SK-N-SH treated with all-trans-retinoic acid at 6 μM for 48 hours (cell line): ENCODE measurements at regions not wholly inside any gene's neighbourhood (a gene's known extent, or its start where the extent isn't known, plus 50 kb on each side); places are given as distances from the start of the nearest gene placed in this dataset.

Experiments used
- ARNTL ChIP-seq: fragments of 450-650 bp; formaldehyde crosslinking; IDR thresholded peaks from 2 replicates; pipeline ENCODE4 v1.5.0; 2020; ENCODE audit warnings: low read depth, mild to moderate bottlenecking, moderate library complexity, borderline replicate concordance
- CSDC2 ChIP-seq: fragments of 250-450 bp; sonication (Bioruptor Pico); IDR thresholded peaks from 2 replicates; pipeline ENCODE4 v1.5.0; 2020; ENCODE audit warnings: mild to moderate bottlenecking, moderate library complexity
- ISL1 ChIP-seq: fragments of 250-450 bp; sonication (Bioruptor Pico); IDR thresholded peaks from 2 replicates; pipeline ENCODE4 v2.1.2; 2022; ENCODE audit warnings: mild to moderate bottlenecking, moderate library complexity
- PATZ1 ChIP-seq: fragments of 250-450 bp; sonication (Bioruptor Pico); IDR thresholded peaks from 2 replicates; pipeline ENCODE4 v1.8.0; 2020; ENCODE audit warnings: mild to moderate bottlenecking, moderate library complexity, borderline replicate concordance
- RARB ChIP-seq: fragments of 250-450 bp; sonication (Bioruptor Pico); IDR thresholded peaks from 2 replicates; pipeline ENCODE4 v1.8.0; 2021; ENCODE audit warnings: mild to moderate bottlenecking, moderate library complexity
- SNAI2 ChIP-seq: fragments of 250-450 bp; sonication (Bioruptor Pico); IDR thresholded peaks from 2 replicates; pipeline ENCODE4 v1.5.0; 2020; ENCODE audit warnings: mild to moderate bottlenecking, moderate library complexity
- TCF4 ChIP-seq: fragments of 250-450 bp; sonication (Bioruptor Pico); IDR thresholded peaks from 2 replicates; pipeline ENCODE4 v1.8.0; 2021; ENCODE audit warnings: mild to moderate bottlenecking, moderate library complexity, borderline replicate concordance
- TOX ChIP-seq: fragments of 250-450 bp; sonication (Bioruptor Pico); IDR thresholded peaks from 2 replicates; pipeline ENCODE4 v1.8.0; 2021; ENCODE audit warnings: mild to moderate bottlenecking, moderate library complexity, borderline replicate concordance
- ZFP3 ChIP-seq: fragments of 250-450 bp; sonication (Bioruptor Pico); IDR thresholded peaks from 2 replicates; pipeline ENCODE4 v1.5.0; 2020; ENCODE audit warnings: mild to moderate bottlenecking, moderate library complexity
- ZFP30 ChIP-seq: fragments of 450-650 bp; formaldehyde crosslinking; IDR thresholded peaks from 2 replicates; pipeline ENCODE4 v1.5.0; 2022; ENCODE audit warnings: mild to moderate bottlenecking, moderate library complexity
- ZNF565 ChIP-seq: fragments of 450-650 bp; formaldehyde crosslinking; conservative IDR thresholded peaks from 2 replicates; pipeline ENCODE4 v1.5.0; 2020; ENCODE audit warnings: low read depth, mild to moderate bottlenecking, moderate library complexity
- ZNF8 ChIP-seq: fragments of 450-650 bp; formaldehyde crosslinking; IDR thresholded peaks from 2 replicates; pipeline ENCODE4 v1.5.0; 2020; ENCODE audit warnings: mild to moderate bottlenecking, moderate library complexity
- TF ChIP-seq, protein P1 (sequence below): fragments of 250-450 bp; sonication (Bioruptor Pico); IDR thresholded peaks from 2 replicates; pipeline ENCODE4 v1.5.1; 2021; ENCODE audit warnings: mild to moderate bottlenecking, moderate library complexity

DNA sequence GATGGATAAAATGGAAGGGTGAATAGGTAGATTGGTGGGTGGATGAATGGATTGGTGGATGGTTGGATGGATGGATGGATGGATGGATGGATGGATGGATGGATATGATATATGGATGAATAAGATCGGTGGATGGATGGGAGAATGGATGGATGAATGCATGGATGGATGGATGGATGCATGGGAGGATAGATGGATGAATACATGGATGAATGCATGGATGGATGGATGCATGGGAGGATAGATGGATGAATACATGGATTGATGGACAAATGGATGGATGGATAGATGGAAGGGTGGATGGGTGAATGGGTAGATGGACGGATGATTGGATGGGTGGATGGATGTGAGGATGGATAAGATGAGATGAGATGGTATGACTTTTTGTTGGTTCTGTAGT is 95.7 kb upstream of the DUSP22 start:
- TF ChIP-seq ZNF565 (CRISPR knock-in tag) (no peak), ISL1 (CRISPR knock-in tag) (no peak), PATZ1 (CRISPR knock-in tag) (no peak), TCF4 (CRISPR knock-in tag) (no peak), ZFP3 (CRISPR knock-in tag) (no peak), ZNF8 (CRISPR knock-in tag) (no peak), SNAI2 (CRISPR knock-in tag) (no peak), ARNTL (CRISPR knock-in tag) (no peak), TOX (CRISPR knock-in tag) (no peak), RARB (CRISPR knock-in tag) (no peak), ZFP30 (CRISPR knock-in tag) (no peak), CSDC2 (CRISPR knock-in tag) (no peak)
- TF ChIP-seq, protein P1, sequence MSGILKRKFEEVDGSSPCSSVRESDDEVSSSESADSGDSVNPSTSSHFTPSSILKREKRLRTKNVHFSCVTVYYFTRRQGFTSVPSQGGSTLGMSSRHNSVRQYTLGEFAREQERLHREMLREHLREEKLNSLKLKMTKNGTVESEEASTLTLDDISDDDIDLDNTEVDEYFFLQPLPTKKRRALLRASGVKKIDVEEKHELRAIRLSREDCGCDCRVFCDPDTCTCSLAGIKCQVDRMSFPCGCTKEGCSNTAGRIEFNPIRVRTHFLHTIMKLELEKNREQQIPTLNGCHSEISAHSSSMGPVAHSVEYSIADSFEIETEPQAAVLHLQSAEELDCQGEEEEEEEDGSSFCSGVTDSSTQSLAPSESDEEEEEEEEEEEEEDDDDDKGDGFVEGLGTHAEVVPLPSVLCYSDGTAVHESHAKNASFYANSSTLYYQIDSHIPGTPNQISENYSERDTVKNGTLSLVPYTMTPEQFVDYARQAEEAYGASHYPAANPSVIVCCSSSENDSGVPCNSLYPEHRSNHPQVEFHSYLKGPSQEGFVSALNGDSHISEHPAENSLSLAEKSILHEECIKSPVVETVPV = no peak
